SK-N-SH treated with all-trans-retinoic acid at 6 μM for 48 hours (cell line): ENCODE measurements at regions not wholly inside any gene's neighbourhood (a gene's known extent, or its start where the extent isn't known, plus 50 kb on each side); places are given as distances from the start of the nearest gene placed in this dataset.

Source experiments
- ATAC-seq: fragments of 200-7000 bp; cut with Tn5 transposase; 3 replicates; pipeline ENCODE4 v1.9.1; 2020; ENCODE audit warnings: mild to moderate bottlenecking, moderate library complexity
- ARNTL ChIP-seq: fragments of 450-650 bp; formaldehyde crosslinking; IDR thresholded peaks from 2 replicates; pipeline ENCODE4 v1.5.0; 2020; ENCODE audit warnings: low read depth, mild to moderate bottlenecking, moderate library complexity, borderline replicate concordance
- BACH2 ChIP-seq: fragments of 250-450 bp; sonication (Bioruptor Pico); IDR thresholded peaks from 2 replicates; pipeline ENCODE4 v1.9.0; 2021; ENCODE audit warnings: mild to moderate bottlenecking, borderline replicate concordance
- CSDC2 ChIP-seq: fragments of 250-450 bp; sonication (Bioruptor Pico); IDR thresholded peaks from 2 replicates; pipeline ENCODE4 v1.5.0; 2020; ENCODE audit warnings: mild to moderate bottlenecking, moderate library complexity
- ESRRG ChIP-seq: fragments of 250-450 bp; sonication (Bioruptor Pico); IDR thresholded peaks from 2 replicates; pipeline ENCODE4 v1.6.1; 2021; ENCODE audit warnings: mild to moderate bottlenecking
- GLIS3 ChIP-seq: fragments of 250-450 bp; sonication (Bioruptor Pico); IDR thresholded peaks from 2 replicates; pipeline ENCODE4 v1.5.0; 2020; ENCODE audit warnings: mild to moderate bottlenecking, moderate library complexity
- ISL1 ChIP-seq: fragments of 250-450 bp; sonication (Bioruptor Pico); IDR thresholded peaks from 2 replicates; pipeline ENCODE4 v2.1.2; 2022; ENCODE audit warnings: mild to moderate bottlenecking, moderate library complexity
- OSR1 ChIP-seq: fragments of 250-450 bp; sonication (Bioruptor Pico); IDR thresholded peaks from 2 replicates; pipeline ENCODE4 v1.8.0; 2022; ENCODE audit warnings: moderate library complexity, mild to moderate bottlenecking, inconsistent platforms
- PATZ1 ChIP-seq: fragments of 250-450 bp; sonication (Bioruptor Pico); IDR thresholded peaks from 2 replicates; pipeline ENCODE4 v1.8.0; 2020; ENCODE audit warnings: mild to moderate bottlenecking, moderate library complexity, borderline replicate concordance
- PPARA ChIP-seq: fragments of 250-450 bp; sonication (Bioruptor Pico); IDR thresholded peaks from 2 replicates; pipeline ENCODE4 v1.5.0; 2020; ENCODE audit warnings: mild to moderate bottlenecking, borderline replicate concordance
- RARB ChIP-seq: fragments of 250-450 bp; sonication (Bioruptor Pico); IDR thresholded peaks from 2 replicates; pipeline ENCODE4 v1.8.0; 2021; ENCODE audit warnings: mild to moderate bottlenecking, moderate library complexity
- SNAI2 ChIP-seq: fragments of 250-450 bp; sonication (Bioruptor Pico); IDR thresholded peaks from 2 replicates; pipeline ENCODE4 v1.5.0; 2020; ENCODE audit warnings: mild to moderate bottlenecking, moderate library complexity
- TCF4 ChIP-seq: fragments of 250-450 bp; sonication (Bioruptor Pico); IDR thresholded peaks from 2 replicates; pipeline ENCODE4 v1.8.0; 2021; ENCODE audit warnings: mild to moderate bottlenecking, moderate library complexity, borderline replicate concordance
- TOX ChIP-seq: fragments of 250-450 bp; sonication (Bioruptor Pico); IDR thresholded peaks from 2 replicates; pipeline ENCODE4 v1.8.0; 2021; ENCODE audit warnings: mild to moderate bottlenecking, moderate library complexity, borderline replicate concordance
- TSHZ2 ChIP-seq: fragments of 250-450 bp; sonication (Bioruptor Pico); IDR thresholded peaks from 2 replicates; pipeline ENCODE4 v1.5.0; 2020; ENCODE audit warnings: mild to moderate bottlenecking, moderate library complexity
- ZC3H10 ChIP-seq: fragments of 250-450 bp; sonication (Bioruptor Pico); IDR thresholded peaks from 2 replicates; pipeline ENCODE4 v1.5.1; 2021; ENCODE audit warnings: mild to moderate bottlenecking, moderate library complexity
- ZFP3 ChIP-seq: fragments of 250-450 bp; sonication (Bioruptor Pico); IDR thresholded peaks from 2 replicates; pipeline ENCODE4 v1.5.0; 2020; ENCODE audit warnings: mild to moderate bottlenecking, moderate library complexity
- ZFP30 ChIP-seq: fragments of 450-650 bp; formaldehyde crosslinking; IDR thresholded peaks from 2 replicates; pipeline ENCODE4 v1.5.0; 2022; ENCODE audit warnings: mild to moderate bottlenecking, moderate library complexity
- ZNF565 ChIP-seq: fragments of 450-650 bp; formaldehyde crosslinking; conservative IDR thresholded peaks from 2 replicates; pipeline ENCODE4 v1.5.0; 2020; ENCODE audit warnings: low read depth, mild to moderate bottlenecking, moderate library complexity
- ZNF70 ChIP-seq: fragments of 450-650 bp; formaldehyde crosslinking; IDR thresholded peaks from 2 replicates; pipeline ENCODE4 v1.5.0; 2020; ENCODE audit warnings: mild to moderate bottlenecking, moderate library complexity
- ZNF8 ChIP-seq: fragments of 450-650 bp; formaldehyde crosslinking; IDR thresholded peaks from 2 replicates; pipeline ENCODE4 v1.5.0; 2020; ENCODE audit warnings: mild to moderate bottlenecking, moderate library complexity
- TF ChIP-seq, protein P1 (sequence below): fragments of 250-450 bp; sonication (Bioruptor Pico); IDR thresholded peaks from 2 replicates; pipeline ENCODE4 v1.8.0; 2021; ENCODE audit warnings: low read depth, mild to moderate bottlenecking, moderate library complexity, borderline replicate concordance
- TF ChIP-seq, protein P2 (sequence below): fragments of 250-450 bp; sonication (Bioruptor Pico); IDR thresholded peaks from 2 replicates; pipeline ENCODE4 v1.5.1; 2021; ENCODE audit warnings: mild to moderate bottlenecking, moderate library complexity
- TF ChIP-seq, protein P3 (sequence below): fragments of 250-450 bp; sonication (Bioruptor Pico); IDR thresholded peaks from 2 replicates; pipeline ENCODE4 v1.5.1; 2020; ENCODE audit warnings: low read depth, mild to moderate bottlenecking, moderate library complexity

DNA sequence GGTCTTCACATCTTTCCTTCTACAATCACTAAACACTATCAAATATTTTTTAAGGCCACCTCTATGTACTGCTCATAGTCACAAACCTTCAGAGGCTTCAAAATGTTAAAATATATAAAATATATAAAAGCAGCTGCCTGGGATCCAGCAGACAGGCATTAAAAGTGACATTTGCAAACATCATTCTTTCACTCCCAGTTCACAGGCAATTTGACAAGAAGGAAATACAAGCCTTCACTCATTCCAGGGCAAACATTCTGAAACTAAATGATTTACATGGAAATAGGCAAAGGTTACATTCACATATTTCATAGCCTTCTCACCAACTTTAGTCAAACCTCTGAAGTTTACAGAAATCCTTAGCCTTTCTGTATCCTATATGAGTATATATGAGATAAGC is 266.3 kb downstream of the TBL1XR1 start:
- TF ChIP-seq PPARA (no peak), BACH2 (no peak), TSHZ2 (CRISPR knock-in tag) (no peak), ESRRG (no peak), ZC3H10 (CRISPR knock-in tag) (no peak), SNAI2 (CRISPR knock-in tag) (no peak), TCF4 (no peak), PATZ1 (CRISPR knock-in tag) (no peak), GLIS3 (no peak), ZNF8 (CRISPR knock-in tag) (no peak), ZNF565 (no peak), CSDC2 (CRISPR knock-in tag) (no peak), RARB (no peak), ZFP3 (CRISPR knock-in tag) (no peak), OSR1 (CRISPR knock-in tag) (no peak)
- TF ChIP-seq, protein P1, sequence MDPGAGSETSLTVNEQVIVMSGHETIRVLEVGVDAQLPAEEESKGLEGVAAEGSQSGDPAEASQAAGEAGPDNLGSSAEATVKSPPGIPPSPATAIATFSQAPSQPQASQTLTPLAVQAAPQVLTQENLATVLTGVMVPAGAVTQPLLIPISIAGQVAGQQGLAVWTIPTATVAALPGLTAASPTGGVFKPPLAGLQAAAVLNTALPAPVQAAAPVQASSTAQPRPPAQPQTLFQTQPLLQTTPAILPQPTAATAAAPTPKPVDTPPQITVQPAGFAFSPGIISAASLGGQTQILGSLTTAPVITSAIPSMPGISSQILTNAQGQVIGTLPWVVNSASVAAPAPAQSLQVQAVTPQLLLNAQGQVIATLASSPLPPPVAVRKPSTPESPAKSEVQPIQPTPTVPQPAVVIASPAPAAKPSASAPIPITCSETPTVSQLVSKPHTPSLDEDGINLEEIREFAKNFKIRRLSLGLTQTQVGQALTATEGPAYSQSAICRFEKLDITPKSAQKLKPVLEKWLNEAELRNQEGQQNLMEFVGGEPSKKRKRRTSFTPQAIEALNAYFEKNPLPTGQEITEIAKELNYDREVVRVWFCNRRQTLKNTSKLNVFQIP (CRISPR knock-in tag), result no peak
- TF ChIP-seq, protein P2, sequence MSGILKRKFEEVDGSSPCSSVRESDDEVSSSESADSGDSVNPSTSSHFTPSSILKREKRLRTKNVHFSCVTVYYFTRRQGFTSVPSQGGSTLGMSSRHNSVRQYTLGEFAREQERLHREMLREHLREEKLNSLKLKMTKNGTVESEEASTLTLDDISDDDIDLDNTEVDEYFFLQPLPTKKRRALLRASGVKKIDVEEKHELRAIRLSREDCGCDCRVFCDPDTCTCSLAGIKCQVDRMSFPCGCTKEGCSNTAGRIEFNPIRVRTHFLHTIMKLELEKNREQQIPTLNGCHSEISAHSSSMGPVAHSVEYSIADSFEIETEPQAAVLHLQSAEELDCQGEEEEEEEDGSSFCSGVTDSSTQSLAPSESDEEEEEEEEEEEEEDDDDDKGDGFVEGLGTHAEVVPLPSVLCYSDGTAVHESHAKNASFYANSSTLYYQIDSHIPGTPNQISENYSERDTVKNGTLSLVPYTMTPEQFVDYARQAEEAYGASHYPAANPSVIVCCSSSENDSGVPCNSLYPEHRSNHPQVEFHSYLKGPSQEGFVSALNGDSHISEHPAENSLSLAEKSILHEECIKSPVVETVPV (CRISPR knock-in tag), result no peak
- TF ChIP-seq, protein P3, sequence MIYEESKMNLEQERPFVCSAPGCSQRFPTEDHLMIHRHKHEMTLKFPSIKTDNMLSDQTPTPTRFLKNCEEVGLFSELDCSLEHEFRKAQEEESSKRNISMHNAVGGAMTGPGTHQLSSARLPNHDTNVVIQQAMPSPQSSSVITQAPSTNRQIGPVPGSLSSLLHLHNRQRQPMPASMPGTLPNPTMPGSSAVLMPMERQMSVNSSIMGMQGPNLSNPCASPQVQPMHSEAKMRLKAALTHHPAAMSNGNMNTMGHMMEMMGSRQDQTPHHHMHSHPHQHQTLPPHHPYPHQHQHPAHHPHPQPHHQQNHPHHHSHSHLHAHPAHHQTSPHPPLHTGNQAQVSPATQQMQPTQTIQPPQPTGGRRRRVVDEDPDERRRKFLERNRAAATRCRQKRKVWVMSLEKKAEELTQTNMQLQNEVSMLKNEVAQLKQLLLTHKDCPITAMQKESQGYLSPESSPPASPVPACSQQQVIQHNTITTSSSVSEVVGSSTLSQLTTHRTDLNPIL (CRISPR knock-in tag), result no peak
- ATAC-seq, result no peak

DNA sequence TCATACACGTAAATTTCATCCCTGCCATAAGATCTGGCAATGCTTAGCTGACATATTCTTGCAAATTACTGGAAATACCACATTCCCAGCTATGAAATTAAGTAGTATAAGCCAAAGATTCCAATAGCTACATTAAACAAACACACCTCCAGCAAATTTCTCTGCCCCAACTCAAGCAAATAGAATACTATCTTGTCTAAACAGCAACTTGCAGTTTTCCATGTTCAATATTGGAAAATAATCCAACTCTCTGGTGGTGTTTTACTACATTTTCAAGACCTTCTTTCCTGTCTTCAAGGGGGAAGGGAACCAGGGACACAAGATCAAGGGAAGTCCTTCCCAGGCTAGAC is 268.7 kb downstream of the TBL1XR1 start:
- no peak for ATAC-seq
- TF ChIP-seq TCF4 (no peak), ZNF70 (CRISPR knock-in tag) (no peak), TSHZ2 (CRISPR knock-in tag) (no peak), GLIS3 (no peak), SNAI2 (CRISPR knock-in tag) (no peak), OSR1 (CRISPR knock-in tag) (no peak), ISL1 (no peak), ZFP30 (CRISPR knock-in tag) (no peak), RARB (no peak), ZNF8 (CRISPR knock-in tag) (no peak), TOX (CRISPR knock-in tag) (no peak), PATZ1 (CRISPR knock-in tag) (no peak), BACH2 (no peak), ZNF565 (no peak), ESRRG (no peak), ARNTL (CRISPR knock-in tag) (no peak), CSDC2 (CRISPR knock-in tag) (no peak), ZC3H10 (CRISPR knock-in tag) (no peak)
- TF ChIP-seq, protein P2 (CRISPR knock-in tag), result no peak
